HepG2 (cell line): ENCODE measurements at regions not wholly inside any gene's neighbourhood (a gene's known extent, or its start where the extent isn't known, plus 50 kb on each side); places are given as distances from the start of the nearest gene placed in this dataset.

Source experiments
- ATAC-seq: fragments of 200-7000 bp; cut with Tn5 transposase; 3 replicates; pipeline ENCODE4 v1.9.1; 2020; ENCODE audit warnings: mild to moderate bottlenecking, moderate library complexity
- BruUV-seq: library from RNA; stranded (reverse); fragments of 400-500 nt; replicated peaks from 2 replicates; lab custom pipeline; 2021; lab: Mats Ljungman, UMichigan
- CTCF ChIA-PET: fragments of 300-600 bp; formaldehyde crosslinking; extraction: SDS; loops from one replicate; lab custom pipeline; 2021; ENCODE audit warnings: low total read pairs, inconsistent platforms, low intra/inter-chr PET ratio; lab: Yijun Ruan, JAX
- POLR2A ChIA-PET: fragments of 350-600 bp; sonication (Branson Sonifier 250); formaldehyde crosslinking; loops from one replicate; lab custom pipeline; 2020; ENCODE audit warnings: antibody characterized with exemption, inconsistent platforms; lab: Yijun Ruan, JAX
- DNase-seq: peaks from one replicate; pipeline ENCODE4 v3.0.0-alpha.2; 2015; ENCODE audit warnings: low spot score
- FAIRE-seq: peaks from 3 replicates; lab custom pipeline; 2011; peaks lifted over from hg19 to GRCh38; lab: Jason Lieb, UNC
- H2AFZ ChIP-seq: one replicate; pipeline ENCODE4 v1.6.1; 2011; ENCODE audit warnings: low read length, inconsistent platforms
- H3K27ac ChIP-seq: fragments of 300-600 bp; 3 replicates; pipeline ENCODE4 v1.8.0; 2011; ENCODE audit warnings: mixed run types, mild to moderate bottlenecking, mixed read lengths, low read length, inconsistent platforms; ENCODE audit not compliant: insufficient read depth; ENCODE audit errors: extremely low read length
- H3K27me3 ChIP-seq, 2 experiments: fragments of 200-600 bp in 1 of 2; 2 replicates in 1 of 2; 3 replicates in 1 of 2; pipeline versions ENCODE4 v1.6.0 to v1.8.0; 2011; ENCODE audit warnings: low read length in 2 of 2, mild to moderate bottlenecking in 2 of 2, moderate library complexity in 2 of 2, inconsistent platforms in 1 of 2; ENCODE audit not compliant: insufficient read depth in 2 of 2, control insufficient read depth in 1 of 2
- H3K36me3 ChIP-seq, 2 experiments: fragments of 200-600 bp in 1 of 2; replicated peaks in 1 of 2; 2 replicates in 1 of 2; 3 replicates in 1 of 2; pipeline versions ENCODE4 v1.5.1 to v1.8.0; 2011; ENCODE audit warnings: low read length in 2 of 2, inconsistent platforms in 1 of 2; ENCODE audit not compliant: insufficient read depth in 2 of 2, control insufficient read depth in 1 of 2
- H3K4me1 ChIP-seq: 2 replicates; pipeline ENCODE4 v1.5.1; 2012; ENCODE audit warnings: low read length, inconsistent platforms; ENCODE audit not compliant: insufficient read depth
- H3K4me2 ChIP-seq: 2 replicates; pipeline ENCODE4 v1.6.0; 2011; ENCODE audit warnings: low read depth, low read length, inconsistent platforms
- H3K4me3 ChIP-seq, 3 experiments: fragments of 200-600 bp in 1 of 3; sonication (generic), shearing (Covaris generic) in 1 of 3; replicated peaks in 1 of 3; 2 replicates each; pipeline ENCODE4 v1.5.1; 2011 to 2016; ENCODE audit warnings: low read length in 3 of 3, inconsistent platforms in 2 of 3, low read depth in 2 of 3, mild to moderate bottlenecking in 2 of 3, control low read depth in 1 of 3, mixed read lengths in 1 of 3; ENCODE audit not compliant: insufficient read depth in 1 of 3
- H3K79me2 ChIP-seq: one replicate; pipeline ENCODE4 v1.6.1; 2011; ENCODE audit warnings: low read length, inconsistent platforms; ENCODE audit not compliant: insufficient read depth
- H3K9ac ChIP-seq: 2 replicates; pipeline ENCODE4 v1.6.0; 2011; ENCODE audit warnings: mild to moderate bottlenecking, low read depth, low read length, inconsistent platforms; ENCODE audit not compliant: insufficient read depth
- H3K9me3 ChIP-seq: 2 replicates; pipeline ENCODE4 v1.5.1; 2012; ENCODE audit warnings: mild to moderate bottlenecking, low read length
- H4K20me1 ChIP-seq: 2 replicates; pipeline ENCODE4 v1.6.0; 2011; ENCODE audit warnings: inconsistent platforms, mild to moderate bottlenecking, low read length, moderate library complexity; ENCODE audit not compliant: insufficient read depth
- BHLHE40 ChIP-seq: IDR thresholded peaks from 2 replicates; pipeline ENCODE4 v1.6.1; 2011; ENCODE audit warnings: low read length, improper control_type of control experiment
- CBX5 ChIP-seq: sonication (generic); formaldehyde crosslinking; IDR thresholded peaks from 2 replicates; pipeline ENCODE4 v1.4.0; 2020; ENCODE audit warnings: missing genetic modification reagents, borderline replicate concordance
- E2F2 ChIP-seq: sonication (generic); formaldehyde crosslinking; IDR thresholded peaks from 2 replicates; pipeline ENCODE4 v1.4.0; 2020; ENCODE audit warnings: missing genetic modification reagents, borderline replicate concordance
- FOXK1 ChIP-seq: sonication (generic); formaldehyde crosslinking; IDR thresholded peaks from 2 replicates; pipeline ENCODE4 v1.4.0; 2020; ENCODE audit warnings: low read depth, missing genetic modification reagents, borderline replicate concordance
- GABPA ChIP-seq, 2 experiments: IDR thresholded peaks; 2 replicates each; pipeline ENCODE4 v1.6.1; 2011 to 2016; ENCODE audit warnings: low read depth in 2 of 2, low read length in 1 of 2, missing biosample characterization in 1 of 2, missing genetic modification characterization in 1 of 2
- GZF1 ChIP-seq: sonication (generic); formaldehyde crosslinking; IDR thresholded peaks from 2 replicates; pipeline ENCODE4 v1.5.1; 2020; ENCODE audit warnings: mild to moderate bottlenecking, missing genetic modification reagents
- HNF4A ChIP-seq: sonication (generic); formaldehyde crosslinking; IDR thresholded peaks from 2 replicates; pipeline ENCODE4 v1.4.0; 2020; ENCODE audit warnings: missing genetic modification reagents
- MLX ChIP-seq: IDR thresholded peaks from 2 replicates; pipeline ENCODE4 v1.6.1; 2016
- MYNN ChIP-seq: sonication (generic); formaldehyde crosslinking; IDR thresholded peaks from 2 replicates; pipeline ENCODE4 v1.4.0; 2020; ENCODE audit warnings: mild to moderate bottlenecking, low read depth, missing genetic modification reagents
- POLR2AphosphoS2 ChIP-seq: IDR thresholded peaks from 2 replicates; pipeline ENCODE4 v1.6.1; 2011; ENCODE audit warnings: low read depth, low read length, improper control_type of control experiment
- POLR2G ChIP-seq: fragments of 200-400 bp; formaldehyde crosslinking; IDR thresholded peaks from 2 replicates; pipeline ENCODE4 v1.6.1; 2018; ENCODE audit warnings: mild to moderate bottlenecking, low read depth, low read length, moderate library complexity
- REL ChIP-seq: sonication (generic); formaldehyde crosslinking; conservative IDR thresholded peaks from 2 replicates; pipeline ENCODE4 v1.8.0; 2022; ENCODE audit warnings: mild to moderate bottlenecking, missing genetic modification reagents, moderate library complexity
- SOX5 ChIP-seq: IDR thresholded peaks from 2 replicates; pipeline ENCODE4 v1.6.1; 2016; ENCODE audit warnings: borderline replicate concordance
- TBX3 ChIP-seq: fragments of 450-650 bp; IDR thresholded peaks from 2 replicates; pipeline ENCODE4 v1.6.1; 2017; ENCODE audit warnings: antibody characterized with exemption, mild to moderate bottlenecking, inconsistent platforms, borderline replicate concordance
- ZNF136 ChIP-seq: sonication (generic); formaldehyde crosslinking; IDR thresholded peaks from 2 replicates; pipeline ENCODE4 v1.8.1; 2022; ENCODE audit warnings: low read depth, mild to moderate bottlenecking, moderate library complexity, missing genetic modification reagents
- ZNF432 ChIP-seq: sonication (generic); formaldehyde crosslinking; IDR thresholded peaks from 2 replicates; pipeline ENCODE4 v1.5.0; 2020; ENCODE audit warnings: missing genetic modification reagents, mild to moderate bottlenecking, borderline replicate concordance
- ZNF446 ChIP-seq: sonication (generic); formaldehyde crosslinking; IDR thresholded peaks from 2 replicates; pipeline ENCODE4 v1.5.0; 2020; ENCODE audit warnings: mild to moderate bottlenecking, missing genetic modification reagents
- ZSCAN9 ChIP-seq: IDR thresholded peaks from 2 replicates; pipeline ENCODE4 v1.6.1; 2016; ENCODE audit warnings: borderline replicate concordance
- WGBS: methylation state at CpG from one replicate; pipeline ENCODE4 v1.1.6; 2017; ENCODE audit warnings: low lambda C conversion rate; 5-methylcytosine and 5-hydroxymethylcytosine counted together
- in situ Hi-C: cut with HindIII; loops from 2 replicates; pipeline ENCODE4 v1.10.0; 2017; ENCODE audit warnings: low pct_unique_long_range_greater_than_20kb; ENCODE audit not compliant: extremely low pct_ligation_motif_present
- intact Hi-C: fragments of 100-400 bp; cut with micrococcal nuclease; formaldehyde crosslinking; loops from one replicate; pipeline ENCODE4 v1.10.0; 2022; ENCODE audit not compliant: unreplicated experiment

- CTCF ChIA-PET: no interaction called here
- Histone ChIP-seq H3K27me3 (no peaks in the 10 kb centered on the region), H3K4me3 (no peak overlapping the region), H3K4me1 (no peaks in the 10 kb centered on the region), H4K20me1 (no peaks in the 10 kb centered on the region), H3K9ac (no peak overlapping the region), H3K36me3 (no peaks in the 10 kb centered on the region), H3K9me3 (no peaks in the 10 kb centered on the region), H3K79me2 (no peaks in the 10 kb centered on the region), H2AFZ (no peak overlapping the region), H3K4me2 (no peak overlapping the region), H3K27ac (no peak overlapping the region)
- TF ChIP-seq GABPA (IDR thresholded peaks at IDR 0.05; ENCODE audit: low read depth, low read length): no peak
- peak; percentile 32; the same call in 1 of the 2 replicates for TF ChIP-seq GABPA (CRISPR knock-in tag; IDR thresholded peaks at IDR 0.05; ENCODE audit: low read depth)
- peak; percentile 51; the same call in 1 of the 2 replicates for TF ChIP-seq SOX5 (CRISPR knock-in tag)
- no peak for TF ChIP-seq FOXK1 (CRISPR knock-in tag)
- POLR2A ChIA-PET: no interaction called here
- intact Hi-C loops (no loop called here), in situ Hi-C loops (no loop called here)
- WGBS: 59% methylated on average over 2 of the region's 2 CpGs
- FAIRE-seq (no peak), DNase-seq (peak; percentile 39), ATAC-seq (no peak)
- no TSS peak for BruUV-seq
Observed at GRCh38 chrX:13223868-13224567, 95.8 kb downstream of the ATXN3L start.

GRCh38 chrX:13220916-13221315 lies 98.9 kb downstream of the ATXN3L start:
- BruUV-seq: no TSS peak
- FAIRE-seq: no peak
- in situ Hi-C loops (no loop called here), intact Hi-C loops (no loop called here)
- Histone ChIP-seq H2AFZ (no peak overlapping the region), H3K4me3 (no peak overlapping the region), H3K36me3 (no peaks in the 10 kb centered on the region), H3K9me3 (no peaks in the 10 kb centered on the region), H3K4me2 (no peak overlapping the region), H3K4me1 (no peaks in the 10 kb centered on the region), H3K9ac (no peak overlapping the region), H3K27me3 (no peaks in the 10 kb centered on the region), H4K20me1 (no peaks in the 10 kb centered on the region), H3K79me2 (no peaks in the 10 kb centered on the region), H3K27ac (no peak overlapping the region)
- 0% methylated on average over 2 of the region's 4 CpGs for WGBS
- ChIA-PET POLR2A (no interaction called here), CTCF (no interaction called here)
- no peak for DNase-seq
- ATAC-seq: no peak
- TF ChIP-seq ZNF446 (CRISPR knock-in tag) (no peak), MLX (CRISPR knock-in tag) (no peak), ZSCAN9 (no peak), BHLHE40 (no peak), MYNN (no peak), REL (CRISPR knock-in tag) (no peak), CBX5 (CRISPR knock-in tag) (no peak), HNF4A (CRISPR knock-in tag) (no peak), TBX3 (no peak), POLR2G (no peak), POLR2AphosphoS2 (no peak), ZNF432 (CRISPR knock-in tag) (no peak), GZF1 (no peak), ZNF136 (CRISPR knock-in tag) (no peak), E2F2 (CRISPR knock-in tag) (no peak)
